AG04449 (cell line): ENCODE measurements at regions not wholly inside any gene's neighbourhood (a gene's known extent, or its start where the extent isn't known, plus 50 kb on each side); places are given as distances from the start of the nearest gene placed in this dataset.

Experiments used
- CTCF ChIA-PET: fragments of 350-600 bp; formaldehyde crosslinking; extraction: SDS; loops from one replicate; lab custom pipeline; 2021; ENCODE audit warnings: antibody characterized with exemption; lab: Yijun Ruan, JAX
- POLR2A ChIA-PET: fragments of 400-600, 350-600 bp; formaldehyde crosslinking; extraction: SDS; loops from one replicate; lab custom pipeline; 2020; ENCODE audit warnings: antibody characterized with exemption, inconsistent platforms; lab: Yijun Ruan, JAX
- DNase-seq: peaks from one replicate; pipeline ENCODE4 v3.0.0-alpha.2; 2010; ENCODE audit warnings: low read depth, low spot score
- H3K4me3 ChIP-seq: 2 replicates; pipeline ENCODE4 v1.5.1; 2011; ENCODE audit warnings: low read depth, mild to moderate bottlenecking, control low read depth, low read length
- CTCF ChIP-seq: IDR thresholded peaks from one replicate; pipeline ENCODE4 v1.5.1; 2011; ENCODE audit warnings: mild to moderate bottlenecking, moderate library complexity, low read length, control low read depth, inconsistent platforms; ENCODE audit not compliant: insufficient read depth; ENCODE audit errors: missing control alignments

DNA sequence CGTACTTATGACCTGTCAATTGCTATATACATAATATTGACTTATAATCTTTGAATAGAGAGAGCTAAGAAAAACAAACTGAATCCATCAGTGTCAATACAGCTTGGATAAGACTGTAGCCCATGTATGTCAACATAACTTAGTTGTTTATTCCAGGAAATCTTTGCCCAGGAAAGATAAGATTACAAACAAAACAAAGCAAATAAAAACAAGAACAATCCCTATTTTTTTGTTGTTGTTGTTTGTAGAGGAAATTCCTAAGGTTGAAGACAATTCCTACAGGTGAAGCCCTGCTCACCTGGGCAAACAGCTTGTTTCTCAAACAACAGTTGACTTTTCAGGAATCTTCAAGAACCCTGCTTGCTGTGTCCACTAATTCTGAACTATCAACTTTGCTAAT is 76.0 kb downstream of the HYCC1 start:
- no peak for TF ChIP-seq CTCF
- DNase-seq = no peak
- ChIA-PET CTCF (interaction anchor here (0.5 to 0.9 kb wide), 2 partner anchors 13 to 212 kb away, joined by 3 read pairs; no protein-coding TSS in a partner anchor), POLR2A (no interaction called here)
- H3K4me3 ChIP-seq = no peak overlapping the region

DNA sequence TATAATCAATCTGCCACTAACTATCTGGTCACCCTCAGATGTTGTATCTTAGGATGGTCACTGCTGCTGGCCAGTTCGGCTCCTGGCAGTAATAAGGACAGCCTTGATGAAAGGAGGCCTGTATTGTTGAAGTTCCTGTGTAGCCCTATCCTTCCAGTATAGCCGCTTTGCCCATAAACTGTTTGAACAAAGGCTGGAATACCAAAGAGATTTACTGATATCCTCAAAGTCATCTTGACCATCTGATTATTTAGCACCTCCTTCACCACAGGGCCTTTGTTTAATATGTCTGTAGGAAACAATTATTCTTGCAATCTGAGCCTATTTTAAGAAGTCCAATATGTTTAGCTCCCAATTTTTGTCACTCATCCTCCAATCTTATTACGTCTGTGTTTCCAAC is 77.7 kb downstream of the HYCC1 start:
- no peak for TF ChIP-seq CTCF
- H3K4me3 ChIP-seq = no peak overlapping the region
- DNase-seq = no peak
- ChIA-PET CTCF (interaction anchor here (1.0 to 2.0 kb wide), 3 partner anchors 9 to 119 kb away, joined by 3 to 8 read pairs (median 3); no protein-coding TSS in a partner anchor), POLR2A (no interaction called here)

DNA sequence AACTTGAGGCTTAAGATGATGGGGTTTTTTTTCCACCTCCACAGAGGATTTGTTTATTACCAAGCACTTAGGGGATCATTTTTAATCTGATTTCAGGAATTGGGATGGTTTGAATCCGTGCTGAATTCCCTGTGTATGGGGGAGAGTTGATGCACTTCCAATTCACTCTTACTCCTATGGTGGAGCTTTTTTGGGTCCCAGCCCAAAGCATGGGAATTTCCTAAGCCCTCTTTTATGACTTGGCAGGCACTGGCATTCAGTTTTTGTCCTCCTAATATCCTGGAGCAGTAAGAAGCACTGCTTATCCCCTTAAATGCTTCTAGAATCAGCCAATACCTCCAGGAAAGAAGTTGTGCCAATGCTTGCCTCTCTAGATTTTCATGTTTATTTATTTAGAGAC is 78.7 kb downstream of the HYCC1 start:
- no peak overlapping the region for H3K4me3 ChIP-seq
- no peak for TF ChIP-seq CTCF
- ChIA-PET POLR2A (no interaction called here), CTCF (interaction anchor here (1.0 to 2.0 kb wide), 2 partner anchors 10 to 120 kb away, joined by 3 to 8 read pairs; no protein-coding TSS in a partner anchor)
- no peak for DNase-seq

DNA sequence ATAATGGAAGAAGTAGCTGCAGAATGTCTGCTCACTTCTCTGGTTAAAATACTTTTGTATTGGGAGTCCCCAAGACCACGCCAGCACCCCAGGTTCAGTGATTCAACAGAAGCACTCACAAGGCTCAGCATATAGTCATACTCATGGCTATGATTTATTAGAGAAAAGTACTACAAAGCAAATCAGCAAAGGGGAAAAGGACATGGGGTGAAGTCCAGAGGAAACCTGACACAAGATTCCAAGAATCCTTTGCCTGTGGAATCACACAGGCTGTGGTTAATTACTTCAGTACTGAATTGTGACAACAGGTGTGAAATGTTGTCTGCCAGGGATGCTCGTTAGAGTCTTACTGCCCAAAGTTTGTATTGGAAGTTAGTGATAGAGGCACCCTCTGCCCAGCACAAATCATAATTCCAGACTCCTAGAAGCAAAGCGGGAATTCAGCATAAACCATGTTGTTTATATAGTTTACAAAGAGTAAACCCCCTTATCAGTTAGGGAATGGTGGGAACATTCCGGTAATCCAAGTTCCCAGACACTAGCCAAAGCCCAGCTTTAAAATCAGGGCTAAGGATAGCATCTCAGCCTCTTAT is 79.4 kb downstream of the HYCC1 start:
- no peak for DNase-seq
- H3K4me3 ChIP-seq = no peak overlapping the region
- POLR2A ChIA-PET = no interaction called here
- TF ChIP-seq CTCF = no peak
- CTCF ChIA-PET = interaction anchor here (2.0 kb wide), 1 partner anchor 121 kb away, joined by 8 read pairs; no protein-coding TSS in a partner anchor

- POLR2A ChIA-PET = no interaction called here
- DNase-seq = no peak
- no peak for TF ChIP-seq CTCF
- CTCF ChIA-PET = no interaction called here
- no peak overlapping the region for H3K4me3 ChIP-seq
These were observed 79.9 kb downstream of the HYCC1 start for GRCh38 chr7:22934023-22934422.

DNA sequence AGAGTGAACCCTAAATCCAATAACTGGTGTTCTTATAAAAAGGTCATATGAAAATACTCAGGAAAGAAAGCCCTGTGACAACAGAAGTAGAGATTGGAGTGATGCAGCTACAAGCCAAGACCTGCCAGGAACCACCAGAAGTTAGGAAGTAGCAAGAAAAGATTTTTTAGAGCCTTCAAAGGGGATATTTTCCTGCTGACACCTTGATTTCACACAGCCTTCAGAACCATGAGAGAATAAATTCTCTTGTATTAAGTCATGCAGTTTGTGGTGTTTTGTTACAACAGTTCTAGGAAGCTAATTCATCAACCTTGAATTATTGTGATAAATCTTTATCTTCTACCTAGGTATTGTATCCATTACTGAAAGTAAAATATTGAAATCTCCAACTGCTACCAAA is 81.0 kb downstream of the HYCC1 start:
- no peak for DNase-seq
- no peak overlapping the region for H3K4me3 ChIP-seq
- TF ChIP-seq CTCF = no peak
- ChIA-PET CTCF (no interaction called here), POLR2A (no interaction called here)
